Immature natural killer cell (primary cell): ENCODE measurements at regions not wholly inside any gene's neighbourhood (a gene's known extent, or its start where the extent isn't known, plus 50 kb on each side); places are given as distances from the start of the nearest gene placed in this dataset.

Experiments
- DNase-seq, 3 donors: peaks; one replicate each; pipeline ENCODE4 v3.0.0; 2022; ENCODE audit warnings: mixed read lengths in 1 of 3
- H3K27ac Mint-ChIP-seq, 6 donors: one replicate each; pipeline ENCODE4 v1.8.0; 2020; ENCODE audit warnings: mixed read lengths in 6 of 6, mild to moderate bottlenecking in 5 of 6, inconsistent platforms in 4 of 6, moderate library complexity in 3 of 6
- H3K27me3 Mint-ChIP-seq, 3 donors: one replicate each; pipeline ENCODE4 v1.8.0; 2020 to 2021; ENCODE audit warnings: low read depth in 3 of 3, mild to moderate bottlenecking in 3 of 3, mixed read lengths in 3 of 3, moderate library complexity in 3 of 3, inconsistent platforms in 1 of 3
- H3K36me3 Mint-ChIP-seq, 3 donors: one replicate each; pipeline ENCODE4 v1.8.0; 2020; ENCODE audit warnings: mixed read lengths in 3 of 3, inconsistent platforms in 2 of 3, mild to moderate bottlenecking in 2 of 3
- H3K4me1 Mint-ChIP-seq, 2 donors: one replicate each; pipeline ENCODE4 v1.8.0; 2020; ENCODE audit warnings: inconsistent platforms in 2 of 2, mild to moderate bottlenecking in 2 of 2, mixed read lengths in 2 of 2, moderate library complexity in 1 of 2
- H3K4me3 Mint-ChIP-seq, 5 donors: one replicate each; pipeline ENCODE4 v1.8.0; 2020; ENCODE audit warnings: mild to moderate bottlenecking in 5 of 5, mixed read lengths in 5 of 5, inconsistent platforms in 3 of 5, moderate library complexity in 3 of 5
- H3K9me3 Mint-ChIP-seq, 6 donors: one replicate each; pipeline ENCODE4 v1.8.0; 2020; ENCODE audit warnings: mild to moderate bottlenecking in 6 of 6, mixed read lengths in 6 of 6, inconsistent platforms in 4 of 6, moderate library complexity in 3 of 6

- Mint-ChIP-seq H3K4me3 (no peak overlapping the region), H3K27me3 (peaks cover 0 to 5% (median 4%) of the 10 kb centered on the region in 3 donors), H3K27ac (no peak overlapping the region), H3K36me3 (no peaks in the 10 kb centered on the region), H3K9me3 (no peaks in the 10 kb centered on the region), H3K4me1 (no peaks in the 10 kb centered on the region)
- DNase-seq = no peak
These were observed 264.7 kb upstream of the B3GAT1 start for GRCh38 chr11:134676516-134677287.

- no peaks in the 10 kb centered on the region for H3K36me3 Mint-ChIP-seq
- H3K4me3 Mint-ChIP-seq = no peak overlapping the region
- no peak overlapping the region for H3K27ac Mint-ChIP-seq
- H3K9me3 Mint-ChIP-seq = no peaks in the 10 kb centered on the region
- no peak for DNase-seq
- H3K27me3 Mint-ChIP-seq = peaks cover 2 to 7% (median 2%) of the 10 kb centered on the region in 3 donors
- no peaks in the 10 kb centered on the region for H3K4me1 Mint-ChIP-seq
These were observed 263.9 kb upstream of the B3GAT1 start for GRCh38 chr11:134675983-134676382.

DNA sequence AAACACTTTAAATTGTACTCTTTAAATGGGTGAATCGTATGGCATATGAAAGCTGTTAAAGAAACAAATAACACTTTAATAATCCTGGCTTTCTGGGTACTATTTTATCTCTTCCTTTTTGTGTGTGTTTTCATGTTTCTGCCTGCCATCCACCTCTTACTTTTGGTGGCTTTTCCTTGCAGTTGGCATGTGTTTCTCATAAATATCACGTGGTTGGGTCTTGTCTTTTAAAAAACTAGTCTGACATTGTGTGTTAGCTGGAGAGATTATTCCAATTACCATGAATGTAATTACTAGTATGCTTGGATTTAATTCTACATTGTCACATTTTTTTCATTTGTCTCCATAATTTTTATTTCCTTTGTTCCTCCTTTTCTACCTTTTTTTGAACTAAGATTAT is 262.9 kb upstream of the B3GAT1 start:
- Mint-ChIP-seq H3K4me3 (no peak overlapping the region), H3K4me1 (no peaks in the 10 kb centered on the region), H3K9me3 (no peaks in the 10 kb centered on the region), H3K27ac (no peak overlapping the region), H3K36me3 (no peaks in the 10 kb centered on the region), H3K27me3 (peaks cover 2 to 9% (median 2%) of the 10 kb centered on the region in 3 donors)
- DNase-seq = no peak

DNA sequence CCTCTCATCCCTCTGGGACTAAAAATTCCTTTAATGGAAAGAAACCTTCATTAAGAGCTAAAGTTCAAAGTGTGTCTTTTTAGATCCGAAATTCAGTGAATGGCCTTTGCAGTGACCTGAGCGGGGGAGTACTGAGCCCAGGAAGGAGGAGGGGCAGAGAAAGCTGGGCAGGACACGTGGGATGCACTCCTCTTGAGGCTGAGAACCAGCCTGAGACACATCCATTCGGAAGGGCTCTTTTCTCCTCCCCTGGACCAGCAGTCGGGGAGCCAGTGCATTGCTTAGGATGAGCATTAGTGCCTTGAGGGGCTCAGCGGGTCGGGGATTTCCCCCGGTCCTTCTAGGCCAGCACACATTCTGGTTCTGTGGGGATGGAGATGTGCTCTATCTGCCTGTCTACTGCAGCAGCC is 258.9 kb upstream of the B3GAT1 start:
- no peak overlapping the region for H3K4me3 Mint-ChIP-seq
- DNase-seq = no peak
- no peaks in the 10 kb centered on the region for H3K9me3 Mint-ChIP-seq
- H3K36me3 Mint-ChIP-seq = no peaks in the 10 kb centered on the region
- H3K27me3 Mint-ChIP-seq = peaks cover 0 to 20% (median 2%) of the 10 kb centered on the region in 3 donors
- no peaks in the 10 kb centered on the region for H3K4me1 Mint-ChIP-seq
- H3K27ac Mint-ChIP-seq = no peak overlapping the region

GRCh38 chr11:134670247-134670782 is 258.3 kb upstream of the B3GAT1 start:
- no peaks in the 10 kb centered on the region for H3K9me3 Mint-ChIP-seq
- peaks cover 0 to 20% (median 2%) of the 10 kb centered on the region in 3 donors for H3K27me3 Mint-ChIP-seq
- no peaks in the 10 kb centered on the region for H3K4me1 Mint-ChIP-seq
- H3K4me3 Mint-ChIP-seq = no peak overlapping the region
- no peak overlapping the region for H3K27ac Mint-ChIP-seq
- DNase-seq = no peak
- no peaks in the 10 kb centered on the region for H3K36me3 Mint-ChIP-seq

DNA sequence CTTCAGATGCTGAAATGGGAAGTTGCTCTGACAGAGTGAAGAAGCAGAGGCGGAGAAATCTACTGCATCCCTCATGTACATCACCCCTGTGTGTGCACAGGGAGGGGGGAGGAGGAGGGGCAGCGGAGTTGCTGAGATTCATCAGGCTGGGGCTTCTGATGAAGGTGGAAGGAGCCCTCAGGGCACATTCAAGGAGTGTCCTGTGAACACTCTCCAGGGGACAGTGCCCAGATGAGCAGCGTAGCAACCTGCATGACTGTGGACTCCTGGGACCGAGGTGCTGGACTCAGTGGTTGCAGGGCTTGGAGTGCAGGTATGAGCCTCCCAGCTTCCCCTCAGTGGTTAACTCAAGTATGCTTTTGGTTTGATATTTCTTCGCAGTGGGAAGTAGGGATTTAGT is 257.8 kb upstream of the B3GAT1 start:
- DNase-seq = no peak
- H3K36me3 Mint-ChIP-seq = no peaks in the 10 kb centered on the region
- H3K9me3 Mint-ChIP-seq = no peaks in the 10 kb centered on the region
- no peak overlapping the region for H3K4me3 Mint-ChIP-seq
- no peaks in the 10 kb centered on the region for H3K4me1 Mint-ChIP-seq
- no peak overlapping the region for H3K27ac Mint-ChIP-seq
- H3K27me3 Mint-ChIP-seq = peaks cover 0 to 20% (median 2%) of the 10 kb centered on the region in 3 donors

DNA sequence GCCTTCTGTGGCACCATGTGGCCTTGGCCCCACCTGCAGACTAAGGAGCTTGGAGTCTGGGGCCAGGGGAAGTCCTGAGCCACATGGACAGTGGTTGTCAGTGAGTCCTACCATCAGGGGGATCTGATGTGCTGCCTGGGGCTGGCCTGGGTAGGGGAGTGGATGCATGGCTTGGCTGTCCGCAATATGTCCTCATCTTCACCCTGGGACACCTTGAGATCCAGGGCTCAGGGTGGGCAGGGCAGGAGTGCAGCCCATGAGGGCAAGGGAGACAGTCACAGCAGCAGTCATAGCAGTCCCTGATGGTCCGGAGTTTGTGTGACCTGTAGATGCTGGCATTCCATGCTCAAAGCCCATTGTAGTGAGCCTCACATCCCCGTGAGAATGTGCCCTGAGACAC is 256.8 kb upstream of the B3GAT1 start:
- H3K36me3 Mint-ChIP-seq = no peaks in the 10 kb centered on the region
- H3K4me1 Mint-ChIP-seq = no peaks in the 10 kb centered on the region
- no peak for DNase-seq
- no peak overlapping the region for H3K27ac Mint-ChIP-seq
- H3K27me3 Mint-ChIP-seq = peaks cover 0 to 20% (median 2%) of the 10 kb centered on the region in 3 donors
- no peak overlapping the region for H3K4me3 Mint-ChIP-seq
- H3K9me3 Mint-ChIP-seq = no peaks in the 10 kb centered on the region

DNA sequence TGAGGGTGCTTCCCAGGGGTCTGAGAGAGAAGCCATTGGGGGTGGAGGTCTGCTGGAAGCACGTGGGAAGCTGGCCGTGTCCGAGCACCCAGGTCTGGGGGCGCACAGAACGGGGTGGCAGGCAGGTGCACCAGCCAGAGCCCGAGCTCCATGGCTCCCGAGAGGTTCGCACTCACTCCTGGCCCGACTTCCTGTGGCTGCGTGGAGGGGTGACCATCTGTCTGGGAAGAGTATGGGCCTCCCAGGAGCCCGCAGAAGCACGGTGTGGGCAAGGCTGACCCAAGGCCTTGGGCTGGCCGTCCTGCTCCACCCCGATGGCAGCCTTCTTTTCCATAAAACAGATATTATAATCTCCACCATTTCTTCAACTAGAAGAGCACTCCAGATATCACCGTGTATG is 256.0 kb upstream of the B3GAT1 start:
- H3K36me3 Mint-ChIP-seq = no peaks in the 10 kb centered on the region
- no peaks in the 10 kb centered on the region for H3K4me1 Mint-ChIP-seq
- peaks cover 0 to 20% (median 2%) of the 10 kb centered on the region in 3 donors for H3K27me3 Mint-ChIP-seq
- no peak for DNase-seq
- H3K4me3 Mint-ChIP-seq = no peak overlapping the region
- no peak overlapping the region for H3K27ac Mint-ChIP-seq
- no peaks in the 10 kb centered on the region for H3K9me3 Mint-ChIP-seq

- no peaks in the 10 kb centered on the region for H3K36me3 Mint-ChIP-seq
- no peaks in the 10 kb centered on the region for H3K9me3 Mint-ChIP-seq
- no peak overlapping the region for H3K4me3 Mint-ChIP-seq
- no peak overlapping the region for H3K27ac Mint-ChIP-seq
- no peaks in the 10 kb centered on the region for H3K4me1 Mint-ChIP-seq
- no peak for DNase-seq
- peaks cover 0 to 20% (median 2%) of the 10 kb centered on the region in 3 donors for H3K27me3 Mint-ChIP-seq
These were observed 255.5 kb upstream of the B3GAT1 start for GRCh38 chr11:134667505-134667904.

- no peak overlapping the region for H3K4me3 Mint-ChIP-seq
- peaks cover 0 to 18% (median 2%) of the 10 kb centered on the region in 3 donors for H3K27me3 Mint-ChIP-seq
- DNase-seq = no peak
- H3K4me1 Mint-ChIP-seq = no peaks in the 10 kb centered on the region
- no peaks in the 10 kb centered on the region for H3K9me3 Mint-ChIP-seq
- H3K27ac Mint-ChIP-seq = no peak overlapping the region
- H3K36me3 Mint-ChIP-seq = no peaks in the 10 kb centered on the region
These were observed 255.1 kb upstream of the B3GAT1 start for GRCh38 chr11:134667175-134667500.

DNA sequence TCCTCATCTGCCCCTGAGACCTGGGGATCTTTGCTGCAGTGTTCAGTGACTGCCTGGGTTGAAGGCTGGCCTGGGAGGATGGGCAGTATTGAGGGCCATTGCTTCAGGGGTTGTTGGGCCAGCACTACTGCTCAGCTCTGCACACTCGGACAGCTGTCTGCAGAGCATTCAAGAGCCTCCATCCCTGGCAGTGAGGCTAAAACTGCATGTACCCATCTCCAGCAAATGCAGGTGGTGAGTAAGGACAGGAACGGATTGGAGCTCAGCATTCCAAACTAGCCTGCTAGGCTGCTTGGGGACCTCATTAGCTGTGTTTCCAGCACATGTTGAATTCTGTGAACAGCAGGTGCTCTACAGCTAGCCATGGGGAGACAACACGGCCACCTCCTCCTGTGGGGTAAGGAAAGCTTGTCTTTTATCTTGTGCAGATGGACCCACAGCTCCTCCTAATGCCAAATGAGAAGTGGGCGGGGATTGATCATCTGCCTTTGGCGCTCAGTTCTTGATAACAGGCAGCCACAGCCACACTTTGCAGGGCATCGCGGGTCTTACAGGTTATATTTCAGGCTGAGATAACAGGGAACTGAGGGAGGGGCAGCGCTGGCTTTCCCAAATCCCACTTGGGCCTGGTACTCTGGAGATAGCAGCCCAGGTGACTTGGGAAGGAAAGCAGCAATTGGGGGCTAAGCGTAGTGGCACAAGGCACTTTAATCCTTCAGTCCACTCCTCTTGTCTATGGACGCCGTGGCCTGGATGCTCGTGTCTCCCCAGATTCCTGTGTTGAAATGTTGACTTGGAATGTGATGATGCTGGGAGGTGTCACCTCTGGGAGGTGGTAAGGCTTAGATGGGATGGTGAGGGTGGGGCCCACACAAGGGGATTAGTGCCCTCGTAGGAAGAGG is 254.5 kb upstream of the B3GAT1 start:
- H3K36me3 Mint-ChIP-seq = no peaks in the 10 kb centered on the region

DNA sequence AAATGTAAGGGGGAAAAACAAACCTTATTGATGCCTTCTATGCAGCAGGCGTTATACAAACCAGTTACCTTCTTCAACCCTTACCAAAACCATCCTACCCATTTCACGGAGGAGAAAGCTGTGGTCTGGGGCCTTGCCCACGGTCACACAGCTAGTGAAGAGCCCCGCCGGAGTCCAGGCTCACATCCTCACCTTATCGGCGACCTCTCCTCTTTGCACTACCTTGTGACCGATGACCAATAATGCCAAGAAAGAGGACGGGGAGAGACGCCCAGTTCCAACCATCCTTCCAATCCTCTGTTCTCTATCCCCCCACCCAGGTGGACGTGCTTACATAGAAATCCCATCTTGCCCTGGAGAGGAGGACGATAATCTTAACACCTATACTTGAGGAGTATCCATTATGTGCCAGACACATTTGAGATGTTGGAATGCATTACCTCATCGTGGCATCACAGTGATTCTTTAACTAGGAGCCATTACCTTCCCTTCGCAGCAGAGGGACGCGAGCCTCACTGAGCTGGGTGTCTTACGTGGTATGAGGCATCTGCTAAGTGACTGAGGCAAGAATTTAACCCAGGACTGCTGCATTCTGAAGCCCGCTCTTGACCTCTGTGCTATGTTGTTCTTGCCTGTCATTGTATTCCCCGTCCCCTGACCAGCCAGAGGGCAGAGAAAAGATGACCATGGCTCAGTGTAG is 253.7 kb upstream of the B3GAT1 start:
- DNase-seq = no peak
- no peaks in the 10 kb centered on the region for H3K9me3 Mint-ChIP-seq
- no peaks in the 10 kb centered on the region for H3K36me3 Mint-ChIP-seq
- peaks cover 0 to 11% (median 0%) of the 10 kb centered on the region in 3 donors for H3K27me3 Mint-ChIP-seq
- no peak overlapping the region for H3K4me3 Mint-ChIP-seq
- no peaks in the 10 kb centered on the region for H3K4me1 Mint-ChIP-seq
- no peak overlapping the region for H3K27ac Mint-ChIP-seq

More for the DNA sequence above, 254.5 kb upstream of the B3GAT1 start:
- Mint-ChIP-seq H3K9me3 (no peaks in the 10 kb centered on the region), H3K4me3 (no peak overlapping the region), H3K27ac (no peak overlapping the region), H3K4me1 (no peaks in the 10 kb centered on the region), H3K27me3 (peaks cover 0 to 15% (median 1%) of the 10 kb centered on the region in 3 donors)
- no peak for DNase-seq

DNA sequence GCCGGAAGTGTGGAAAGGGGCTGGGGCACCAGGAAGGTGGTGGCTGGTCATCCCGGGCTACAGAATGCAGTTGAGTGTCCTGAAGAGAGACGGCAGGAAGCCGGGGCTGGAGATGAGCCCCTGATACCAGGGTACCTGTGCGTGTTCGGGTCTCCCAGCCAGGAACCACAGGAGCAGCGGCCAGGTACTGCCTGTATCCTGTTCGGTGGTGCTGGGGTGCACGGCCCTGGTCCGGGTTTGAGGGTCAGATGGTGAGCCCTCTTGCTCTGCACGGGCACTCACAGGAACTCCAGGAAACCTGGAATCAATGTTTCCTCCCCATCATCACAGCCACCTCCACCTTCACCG is 253.1 kb upstream of the B3GAT1 start:
- no peaks in the 10 kb centered on the region for H3K36me3 Mint-ChIP-seq
- no peak overlapping the region for H3K27ac Mint-ChIP-seq
- H3K4me1 Mint-ChIP-seq = no peaks in the 10 kb centered on the region
- no peak overlapping the region for H3K4me3 Mint-ChIP-seq
- peaks cover 0 to 11% (median 0%) of the 10 kb centered on the region in 3 donors for H3K27me3 Mint-ChIP-seq
- H3K9me3 Mint-ChIP-seq = peaks cover 0 to under 1% (median 0%) of the 10 kb centered on the region in 6 donors
- no peak for DNase-seq
